OCI-LY7 (cell line): ENCODE measurements at regions not wholly inside any gene's neighbourhood (a gene's known extent, or its start where the extent isn't known, plus 50 kb on each side); places are given as distances from the start of the nearest gene placed in this dataset.

Experiments
- EZH2phosphoT487 ChIP-seq: fragments of 200-600 bp; sonication (generic); IDR thresholded peaks from 2 replicates; pipeline ENCODE4 v1.6.1; 2018; ENCODE audit warnings: low read depth, borderline replicate concordance, mild to moderate bottlenecking, mixed run types, antibody characterized with exemption, low read length, moderate library complexity, mixed read lengths
- TF ChIP-seq, protein P1 (sequence below): fragments of 200-600 bp; sonication (generic); conservative IDR thresholded peaks from 2 replicates; pipeline ENCODE4 v1.5.1; 2014; ENCODE audit warnings: mild to moderate bottlenecking, antibody characterized with exemption, low read length, moderate library complexity, mixed read lengths

- TF ChIP-seq, protein P1, sequence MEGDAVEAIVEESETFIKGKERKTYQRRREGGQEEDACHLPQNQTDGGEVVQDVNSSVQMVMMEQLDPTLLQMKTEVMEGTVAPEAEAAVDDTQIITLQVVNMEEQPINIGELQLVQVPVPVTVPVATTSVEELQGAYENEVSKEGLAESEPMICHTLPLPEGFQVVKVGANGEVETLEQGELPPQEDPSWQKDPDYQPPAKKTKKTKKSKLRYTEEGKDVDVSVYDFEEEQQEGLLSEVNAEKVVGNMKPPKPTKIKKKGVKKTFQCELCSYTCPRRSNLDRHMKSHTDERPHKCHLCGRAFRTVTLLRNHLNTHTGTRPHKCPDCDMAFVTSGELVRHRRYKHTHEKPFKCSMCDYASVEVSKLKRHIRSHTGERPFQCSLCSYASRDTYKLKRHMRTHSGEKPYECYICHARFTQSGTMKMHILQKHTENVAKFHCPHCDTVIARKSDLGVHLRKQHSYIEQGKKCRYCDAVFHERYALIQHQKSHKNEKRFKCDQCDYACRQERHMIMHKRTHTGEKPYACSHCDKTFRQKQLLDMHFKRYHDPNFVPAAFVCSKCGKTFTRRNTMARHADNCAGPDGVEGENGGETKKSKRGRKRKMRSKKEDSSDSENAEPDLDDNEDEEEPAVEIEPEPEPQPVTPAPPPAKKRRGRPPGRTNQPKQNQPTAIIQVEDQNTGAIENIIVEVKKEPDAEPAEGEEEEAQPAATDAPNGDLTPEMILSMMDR, result no peak
- TF ChIP-seq EZH2phosphoT487, result no peak
Measured at GRCh38 chr15:94925680-94926079, 694.3 kb downstream of the MCTP2 start.
